ENCODE measurements at regions not wholly inside any gene's neighbourhood (a gene's known extent, or its start where the extent isn't known, plus 50 kb on each side); places are given as distances from the start of the nearest gene placed in this dataset.

DNA sequence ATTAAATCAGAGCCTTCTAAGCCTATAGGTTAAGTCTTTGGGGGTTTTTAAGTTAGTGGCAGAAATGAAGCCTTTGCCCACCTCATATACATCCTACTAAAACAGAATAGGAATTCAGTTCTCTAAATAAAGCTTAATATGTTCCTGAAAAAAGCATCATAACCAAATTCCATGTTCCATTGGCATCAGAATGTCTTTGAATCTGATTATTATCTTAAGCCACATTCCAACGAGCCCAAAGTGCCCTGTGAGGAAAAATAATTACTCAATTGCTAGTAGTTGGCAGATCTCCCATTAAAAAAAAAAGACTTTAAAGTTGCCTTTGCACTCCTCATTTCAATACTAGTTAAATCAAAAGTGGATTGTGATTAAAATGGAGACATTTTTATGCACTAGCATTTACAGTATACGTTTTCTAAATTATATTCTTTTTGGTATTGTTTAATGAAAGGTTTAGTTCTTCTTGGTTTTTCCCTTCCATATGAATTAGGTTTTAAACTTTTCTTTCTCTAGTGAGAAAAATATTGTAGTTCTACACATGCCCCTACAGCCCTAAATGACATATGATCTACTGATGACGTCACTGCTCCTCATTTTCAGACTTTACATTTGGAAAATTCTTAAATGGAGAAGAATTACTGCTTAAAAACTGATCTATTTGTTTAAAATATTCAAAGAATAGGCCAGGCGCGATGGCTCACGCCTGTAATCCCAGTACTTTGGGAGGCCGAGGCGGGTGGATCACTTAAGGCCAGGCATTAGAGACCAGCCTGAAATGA is 54.3 kb upstream of the CABCOCO1 start:
- TF ChIP-seq CTCF (IDR thresholded peaks at IDR 0.05) (no peak), POLR2AphosphoS5 (IDR thresholded peaks at IDR 0.05; ENCODE audit: low read depth, low read length) (no peak)

Data from Panc1 (cell line).